PC-9 (cell line): ENCODE measurements at regions not wholly inside any gene's neighbourhood (a gene's known extent, or its start where the extent isn't known, plus 50 kb on each side); places are given as distances from the start of the nearest gene placed in this dataset.
A peak's percentile ranks its signal among the peaks of the same experiment; 100 is the strongest.

ENCODE experiments used
- BruUV-seq: library from RNA; stranded (reverse); fragments of 400-500 nt; replicated peaks from 2 replicates; lab custom pipeline; 2021; lab: Mats Ljungman, UMichigan
- CTCF ChIA-PET: fragments of 300-600 bp; sonication (Branson Sonifier 250); formaldehyde crosslinking; loops from one replicate; lab custom pipeline; 2022; ENCODE audit warnings: antibody characterized with exemption; lab: Charles Lee
- POLR2A ChIA-PET: fragments of 300-600 bp; sonication (Branson Sonifier 250); formaldehyde crosslinking; loops from one replicate; lab custom pipeline; 2022; ENCODE audit warnings: antibody characterized with exemption; ENCODE audit not compliant: unreplicated experiment; lab: Charles Lee
- DNase-seq, 2 experiments: peaks; one replicate each; pipeline versions ENCODE4 v3.0.0 to v3.0.0-alpha.2; 2015 to 2022; ENCODE audit warnings: mixed read lengths in 1 of 2
- H2AFZ ChIP-seq: fragments of 200-600 bp; sonication (generic); 2 replicates; pipeline ENCODE4 v1.8.1; 2017; ENCODE audit warnings: antibody characterized with exemption
- H3F3A ChIP-seq: fragments of 200-600 bp; sonication (generic); 2 replicates; pipeline ENCODE4 v1.8.1; 2017; ENCODE audit warnings: antibody characterized with exemption, mild to moderate bottlenecking, low read depth; ENCODE audit not compliant: insufficient read depth
- H3K27ac ChIP-seq: fragments of 200-600 bp; sonication (generic); 2 replicates; pipeline ENCODE4 v1.6.1; 2016; ENCODE audit warnings: mixed run types
- H3K27me3 ChIP-seq: fragments of 200-600 bp; sonication (generic); 2 replicates; pipeline ENCODE4 v1.6.1; 2016; ENCODE audit warnings: low read depth, mixed run types; ENCODE audit not compliant: insufficient read depth
- H3K36me3 ChIP-seq: fragments of 200-600 bp; sonication (generic); 2 replicates; pipeline ENCODE4 v1.6.1; 2016; ENCODE audit warnings: low read depth, mixed run types
- H3K4me1 ChIP-seq: fragments of 200-600 bp; sonication (generic); replicated peaks from 2 replicates; pipeline ENCODE4 v1.6.1; 2016; ENCODE audit warnings: mixed run types; ENCODE audit not compliant: insufficient read depth
- H3K4me2 ChIP-seq: fragments of 200-600 bp; sonication (generic); 2 replicates; pipeline ENCODE4 v1.6.1; 2017; ENCODE audit warnings: mixed run types
- H3K4me3 ChIP-seq: fragments of 200-600 bp; sonication (generic); 2 replicates; pipeline ENCODE4 v1.6.1; 2016; ENCODE audit warnings: mixed run types
- H3K79me2 ChIP-seq: fragments of 200-600 bp; sonication (generic); 2 replicates; pipeline ENCODE4 v1.6.1; 2017; ENCODE audit warnings: low read depth, mixed run types
- H3K9me2 ChIP-seq: fragments of 200-600 bp; sonication (generic); 2 replicates; pipeline ENCODE4 v1.8.1; 2017; ENCODE audit warnings: mild to moderate bottlenecking; ENCODE audit not compliant: insufficient read depth
- H3K9me3 ChIP-seq: fragments of 200-600 bp; sonication (generic); 2 replicates; pipeline ENCODE4 v1.8.1; 2016; ENCODE audit warnings: low read depth; ENCODE audit not compliant: insufficient read depth
- H4K20me1 ChIP-seq: fragments of 200-600 bp; sonication (generic); 2 replicates; pipeline ENCODE4 v1.8.1; 2017; ENCODE audit not compliant: insufficient read depth
- EZH2 ChIP-seq: fragments of 200-600 bp; sonication (generic); IDR thresholded peaks from 2 replicates; pipeline ENCODE4 v1.8.0; 2017; ENCODE audit warnings: antibody characterized with exemption, low read depth
- intact Hi-C: fragments of 100-400 bp; cut with micrococcal nuclease; formaldehyde crosslinking; loops from one replicate; pipeline ENCODE4 v1.10.0; 2022; ENCODE audit not compliant: unreplicated experiment
- TF ChIP-seq, protein P1 (sequence below): fragments of 200-600 bp; sonication (generic); conservative IDR thresholded peaks from 2 replicates; pipeline ENCODE4 v1.6.1; 2017; ENCODE audit warnings: mixed run types, antibody characterized with exemption, mild to moderate bottlenecking, moderate library complexity

DNA sequence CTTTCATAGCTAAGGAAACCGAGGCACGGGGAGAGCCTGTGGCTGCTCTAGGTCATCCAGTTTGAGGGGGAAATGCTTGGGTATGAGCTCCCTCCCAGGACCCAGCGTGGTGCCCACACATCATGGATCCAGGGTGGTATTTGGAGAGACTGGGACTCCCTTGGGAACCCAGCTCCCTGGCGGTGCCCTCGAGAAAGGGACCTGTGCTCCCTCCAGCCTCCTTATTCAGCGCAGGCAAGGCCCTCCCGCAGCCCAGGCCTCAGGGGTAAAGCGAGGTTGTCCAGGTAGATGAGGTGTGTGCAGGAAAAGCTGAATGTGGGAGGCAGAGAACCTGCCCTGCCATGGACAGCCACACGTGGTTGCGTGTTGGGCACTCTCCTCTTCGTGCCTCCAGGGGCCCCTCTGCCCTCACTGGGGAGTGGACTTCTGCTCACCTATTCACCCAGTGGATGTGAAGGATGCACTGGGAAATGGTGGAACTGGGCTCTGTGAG lies 53.8 kb upstream of the GPR78 start:
- H3K36me3 ChIP-seq, result no peaks in the 10 kb centered on the region
- no peak overlapping the region for H3K27ac ChIP-seq
- no peaks in the 10 kb centered on the region for H3F3A ChIP-seq
- H3K4me2 ChIP-seq, result no peak overlapping the region
- no peak for TF ChIP-seq EZH2
- TF ChIP-seq, protein P1, sequence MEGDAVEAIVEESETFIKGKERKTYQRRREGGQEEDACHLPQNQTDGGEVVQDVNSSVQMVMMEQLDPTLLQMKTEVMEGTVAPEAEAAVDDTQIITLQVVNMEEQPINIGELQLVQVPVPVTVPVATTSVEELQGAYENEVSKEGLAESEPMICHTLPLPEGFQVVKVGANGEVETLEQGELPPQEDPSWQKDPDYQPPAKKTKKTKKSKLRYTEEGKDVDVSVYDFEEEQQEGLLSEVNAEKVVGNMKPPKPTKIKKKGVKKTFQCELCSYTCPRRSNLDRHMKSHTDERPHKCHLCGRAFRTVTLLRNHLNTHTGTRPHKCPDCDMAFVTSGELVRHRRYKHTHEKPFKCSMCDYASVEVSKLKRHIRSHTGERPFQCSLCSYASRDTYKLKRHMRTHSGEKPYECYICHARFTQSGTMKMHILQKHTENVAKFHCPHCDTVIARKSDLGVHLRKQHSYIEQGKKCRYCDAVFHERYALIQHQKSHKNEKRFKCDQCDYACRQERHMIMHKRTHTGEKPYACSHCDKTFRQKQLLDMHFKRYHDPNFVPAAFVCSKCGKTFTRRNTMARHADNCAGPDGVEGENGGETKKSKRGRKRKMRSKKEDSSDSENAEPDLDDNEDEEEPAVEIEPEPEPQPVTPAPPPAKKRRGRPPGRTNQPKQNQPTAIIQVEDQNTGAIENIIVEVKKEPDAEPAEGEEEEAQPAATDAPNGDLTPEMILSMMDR, result no peak
- CTCF ChIA-PET, result no interaction called here
- peaks cover 4% of the 10 kb centered on the region; the same call in 1 of the 2 replicates for H3K4me1 ChIP-seq
- H3K79me2 ChIP-seq, result no peaks in the 10 kb centered on the region
- intact Hi-C loops, result no loop called here
- H4K20me1 ChIP-seq, result no peaks in the 10 kb centered on the region
- no peak overlapping the region for H2AFZ ChIP-seq
- BruUV-seq, result no TSS peak
- no peak for DNase-seq
- H3K4me3 ChIP-seq, result no peak overlapping the region
- H3K9me2 ChIP-seq, result no peaks in the 10 kb centered on the region
- POLR2A ChIA-PET, result interaction anchor here (0.6 kb wide), 1 partner anchor 1453 kb away, joined by 5 read pairs; no protein-coding TSS in a partner anchor
- no peaks in the 10 kb centered on the region; the same call in 1 of the 2 replicates for H3K9me3 ChIP-seq
- H3K27me3 ChIP-seq, result no peaks in the 10 kb centered on the region

- no peaks in the 10 kb centered on the region; the same call in 1 of the 2 replicates for H3K9me3 ChIP-seq
- no peaks in the 10 kb centered on the region for H3K9me2 ChIP-seq
- POLR2A ChIA-PET, result no interaction called here
- TF ChIP-seq, protein P1, result no peak
- intact Hi-C loops, result no loop called here
- peaks cover 27% of the 10 kb centered on the region for H3K4me1 ChIP-seq
- BruUV-seq, result no TSS peak
- H4K20me1 ChIP-seq, result no peaks in the 10 kb centered on the region
- H3K36me3 ChIP-seq, result no peaks in the 10 kb centered on the region
- no peak overlapping the region for H3K27ac ChIP-seq
- CTCF ChIA-PET, result no interaction called here
- no peak overlapping the region for H2AFZ ChIP-seq
- DNase-seq, result peak in 1 of 2 experiments; percentile 68
- H3K4me3 ChIP-seq, result no peak overlapping the region
- no peak overlapping the region for H3K4me2 ChIP-seq
- peaks cover 9% of the 10 kb centered on the region; the same call in 1 of the 2 replicates for H3F3A ChIP-seq
- H3K79me2 ChIP-seq, result no peaks in the 10 kb centered on the region
- H3K27me3 ChIP-seq, result no peaks in the 10 kb centered on the region
These were observed 51.5 kb upstream of the GPR78 start for GRCh38 chr4:8528713-8529112.
